ENCODE measurements at regions not wholly inside any gene's neighbourhood (a gene's known extent, or its start where the extent isn't known, plus 50 kb on each side); places are given as distances from the start of the nearest gene placed in this dataset.

GRCh38 chr5:162544905-162545304, 477.3 kb downstream of the GABRG2 start:
- no peak for TF ChIP-seq CTCF (conservative IDR thresholded peaks at IDR 0.05)
- H3K27ac ChIP-seq: no peak overlapping the region

GRCh38 chr5:162550236-162550635, 482.7 kb downstream of the GABRG2 start:
- no peak for TF ChIP-seq CTCF (conservative IDR thresholded peaks at IDR 0.05)
- no peak overlapping the region for H3K27ac ChIP-seq

- no peak overlapping the region for H3K27ac ChIP-seq
- TF ChIP-seq CTCF (conservative IDR thresholded peaks at IDR 0.05): no peak
These were observed 490.5 kb downstream of the GABRG2 start for GRCh38 chr5:162558120-162558519.

- no peak for TF ChIP-seq CTCF (conservative IDR thresholded peaks at IDR 0.05)
These were observed 500.1 kb downstream of the GABRG2 start for GRCh38 chr5:162567644-162568043.

GRCh38 chr5:162573758-162574157, 506.2 kb downstream of the GABRG2 start:
- no peak overlapping the region for H3K27ac ChIP-seq
- TF ChIP-seq CTCF (conservative IDR thresholded peaks at IDR 0.05): no peak

More at GRCh38 chr5:162567644-162568043, 500.1 kb downstream of the GABRG2 start:
- no peak overlapping the region for H3K27ac ChIP-seq

GRCh38 chr5:162591724-162592123, 524.2 kb downstream of the GABRG2 start:
- no peak for TF ChIP-seq CTCF (conservative IDR thresholded peaks at IDR 0.05)
- no peak overlapping the region for H3K27ac ChIP-seq

GRCh38 chr5:162593881-162594280, 526.3 kb downstream of the GABRG2 start:
- TF ChIP-seq CTCF (conservative IDR thresholded peaks at IDR 0.05): peak; percentile 73
- no peak overlapping the region for H3K27ac ChIP-seq

All from VCaP (cell line).